HEK293T (cell line): ENCODE measurements at regions not wholly inside any gene's neighbourhood (a gene's known extent, or its start where the extent isn't known, plus 50 kb on each side); places are given as distances from the start of the nearest gene placed in this dataset.

Experiments used
- CTCF ChIA-PET: fragments of 350-600 bp; formaldehyde crosslinking; extraction: SDS; loops from one replicate; lab custom pipeline; 2021; ENCODE audit warnings: antibody characterized with exemption, inconsistent platforms; lab: Yijun Ruan, JAX
- POLR2A ChIA-PET: fragments of 350-600 bp; formaldehyde crosslinking; extraction: SDS; loops from one replicate; lab custom pipeline; 2020; ENCODE audit warnings: antibody characterized with exemption, inconsistent platforms; lab: Yijun Ruan, JAX
- DNase-seq: peaks from one replicate; pipeline ENCODE4 v3.0.0; 2012; ENCODE audit warnings: mixed read lengths; ENCODE audit errors: extremely low spot score
- ARNT ChIP-seq: fragments of 450-650 bp; IDR thresholded peaks from 2 replicates; pipeline ENCODE4 v1.6.1; 2017; ENCODE audit warnings: mild to moderate bottlenecking
- BHLHE40 ChIP-seq: fragments of 450-650 bp; IDR thresholded peaks from 2 replicates; pipeline ENCODE4 v1.6.1; 2016; ENCODE audit warnings: mild to moderate bottlenecking, moderate library complexity, borderline replicate concordance
- CTBP1 ChIP-seq: fragments of 450-650 bp; IDR thresholded peaks from 2 replicates; pipeline ENCODE4 v1.6.1; 2016; ENCODE audit warnings: borderline replicate concordance
- ELF4 ChIP-seq: fragments of 450-650 bp; IDR thresholded peaks from 2 replicates; pipeline ENCODE4 v1.6.1; 2017; ENCODE audit warnings: antibody characterized with exemption
- FOXA1 ChIP-seq: fragments of 450-650 bp; IDR thresholded peaks from 2 replicates; pipeline ENCODE4 v1.6.1; 2016; ENCODE audit warnings: mild to moderate bottlenecking
- FOXK2 ChIP-seq: fragments of 450-650 bp; IDR thresholded peaks from 2 replicates; pipeline ENCODE4 v1.6.1; 2016; ENCODE audit warnings: mild to moderate bottlenecking
- FOXM1 ChIP-seq: fragments of 450-650 bp; IDR thresholded peaks from 2 replicates; pipeline ENCODE4 v1.6.1; 2017; ENCODE audit warnings: mild to moderate bottlenecking, borderline replicate concordance
- HDGF ChIP-seq: fragments of 450-650 bp; IDR thresholded peaks from 2 replicates; pipeline ENCODE4 v1.6.1; 2017; ENCODE audit warnings: antibody characterized with exemption, borderline replicate concordance
- L3MBTL2 ChIP-seq: fragments of 450-650 bp; conservative IDR thresholded peaks from 2 replicates; pipeline ENCODE4 v1.6.1; 2016; ENCODE audit warnings: mild to moderate bottlenecking
- LEF1 ChIP-seq: fragments of 450-650 bp; IDR thresholded peaks from 2 replicates; pipeline ENCODE4 v1.6.1; 2017; ENCODE audit warnings: mild to moderate bottlenecking, borderline replicate concordance
- NFRKB ChIP-seq: fragments of 450-650 bp; IDR thresholded peaks from 2 replicates; pipeline ENCODE4 v1.6.1; 2016; ENCODE audit warnings: mild to moderate bottlenecking, moderate library complexity
- SP1 ChIP-seq: fragments of 450-650 bp; IDR thresholded peaks from 2 replicates; pipeline ENCODE4 v1.6.1; 2017
- SUZ12 ChIP-seq: fragments of 450-650 bp; IDR thresholded peaks from 2 replicates; pipeline ENCODE4 v1.6.1; 2016; ENCODE audit warnings: mild to moderate bottlenecking
- TARDBP ChIP-seq: fragments of 450-650 bp; IDR thresholded peaks from 2 replicates; pipeline ENCODE4 v1.6.1; 2016
- ZNF384 ChIP-seq: fragments of 450-650 bp; IDR thresholded peaks from 2 replicates; pipeline ENCODE4 v1.6.1; 2016
- TF ChIP-seq, protein P1 (sequence below): fragments of 450-650 bp; IDR thresholded peaks from 2 replicates; pipeline ENCODE4 v1.6.1; 2016

DNA sequence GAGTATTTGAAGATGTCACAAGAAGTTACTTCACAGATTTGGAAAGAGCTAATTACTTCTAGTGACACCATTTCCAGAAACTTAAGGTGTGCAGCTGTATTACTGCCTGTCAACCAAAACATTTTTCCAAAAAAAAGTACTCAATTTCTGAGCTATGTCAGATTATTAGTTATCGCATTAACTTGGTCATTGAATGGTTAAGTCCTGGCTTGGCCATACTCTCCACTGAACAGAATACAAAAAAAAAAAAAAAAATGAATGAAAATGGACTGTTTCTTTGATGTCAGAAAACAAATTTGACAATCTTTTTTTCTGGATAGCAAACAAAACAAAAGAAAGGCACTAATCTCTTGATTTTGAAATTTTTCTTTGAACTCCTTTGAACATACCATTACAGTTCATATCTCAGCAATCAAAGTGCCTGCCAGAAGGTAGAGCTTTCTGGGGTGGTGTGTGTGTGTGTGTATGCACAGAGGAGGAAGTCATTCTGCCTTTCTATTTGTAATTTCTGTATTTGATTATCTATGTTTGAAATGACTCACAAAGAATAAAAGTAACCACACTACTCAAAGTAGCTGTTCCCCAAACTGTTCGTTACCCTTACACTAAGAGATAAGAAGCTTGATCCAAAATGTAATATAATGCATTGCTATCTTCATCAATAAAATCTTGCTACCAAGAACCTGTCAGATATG is 210.8 kb upstream of the FUT9 start:
- no peak for DNase-seq
- TF ChIP-seq BHLHE40 (no peak), SP1 (no peak), TARDBP (no peak), L3MBTL2 (no peak), CTBP1 (no peak), FOXM1 (no peak), ZNF384 (no peak), HDGF (no peak), SUZ12 (no peak), FOXK2 (no peak), NFRKB (no peak), ELF4 (no peak), ARNT (no peak), LEF1 (no peak), FOXA1 (no peak)
- CTCF ChIA-PET, result no interaction called here
- POLR2A ChIA-PET, result no interaction called here

DNA sequence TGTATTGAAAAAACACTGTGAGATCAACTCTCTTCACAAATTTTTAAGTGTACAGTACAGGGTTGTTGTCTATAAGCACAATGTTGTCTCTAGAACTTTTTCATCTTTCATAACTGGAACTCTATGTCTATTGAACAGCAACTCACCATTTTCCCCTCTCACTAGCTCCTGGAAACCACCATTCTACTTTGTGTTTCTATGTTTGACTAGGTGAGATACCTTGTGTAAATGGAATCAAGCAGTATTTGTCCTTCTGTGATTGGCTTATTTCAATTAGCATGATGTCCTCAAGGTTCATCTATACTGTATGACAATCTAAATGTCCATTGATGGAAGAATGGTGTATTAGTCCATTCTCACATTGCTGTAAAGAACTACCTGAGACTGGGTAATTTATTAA is 210.1 kb upstream of the FUT9 start:
- DNase-seq, result no peak
- POLR2A ChIA-PET, result no interaction called here
- TF ChIP-seq NFRKB (no peak), FOXM1 (no peak), HDGF (no peak), FOXA1 (no peak)
- CTCF ChIA-PET, result no interaction called here

DNA sequence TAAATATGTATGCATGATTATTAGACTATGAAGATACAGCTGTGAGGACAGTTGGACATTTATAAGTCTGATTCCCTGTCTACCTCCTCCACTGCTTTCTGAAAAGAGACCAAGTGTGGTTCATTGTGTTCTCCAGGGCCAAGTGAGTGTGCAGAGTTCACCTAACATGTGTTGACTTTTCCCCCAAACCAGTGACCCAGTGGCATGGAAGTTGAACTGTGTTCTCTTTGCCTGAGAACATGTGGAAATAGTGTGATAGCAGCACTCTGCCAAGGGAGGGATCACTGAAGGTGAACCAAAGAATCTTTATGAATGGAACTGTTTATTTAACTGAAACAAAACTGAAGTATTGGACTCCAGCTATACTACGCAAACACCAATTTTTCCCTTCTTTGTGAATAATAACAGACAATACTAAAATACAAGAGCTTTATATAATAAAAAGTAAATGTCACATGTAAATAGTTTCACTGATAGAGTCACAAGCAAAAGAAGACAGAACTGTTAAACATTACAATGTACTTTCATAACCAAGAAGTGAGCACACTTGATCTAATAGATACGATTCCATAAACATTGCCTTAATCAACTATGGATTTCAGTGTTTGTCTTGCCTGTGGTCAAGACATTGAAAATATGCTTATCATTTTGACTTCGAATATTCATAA is 200.3 kb upstream of the FUT9 start:
- no peak for TF ChIP-seq SUZ12
- TF ChIP-seq TARDBP, result no peak
- TF ChIP-seq FOXA1, result no peak
- no peak for TF ChIP-seq BHLHE40
- TF ChIP-seq FOXK2, result no peak
- no peak for TF ChIP-seq CTBP1
- TF ChIP-seq SP1, result no peak
- TF ChIP-seq ZNF384, result no peak
- POLR2A ChIA-PET, result no interaction called here
- no peak for DNase-seq
- CTCF ChIA-PET, result no interaction called here

DNA sequence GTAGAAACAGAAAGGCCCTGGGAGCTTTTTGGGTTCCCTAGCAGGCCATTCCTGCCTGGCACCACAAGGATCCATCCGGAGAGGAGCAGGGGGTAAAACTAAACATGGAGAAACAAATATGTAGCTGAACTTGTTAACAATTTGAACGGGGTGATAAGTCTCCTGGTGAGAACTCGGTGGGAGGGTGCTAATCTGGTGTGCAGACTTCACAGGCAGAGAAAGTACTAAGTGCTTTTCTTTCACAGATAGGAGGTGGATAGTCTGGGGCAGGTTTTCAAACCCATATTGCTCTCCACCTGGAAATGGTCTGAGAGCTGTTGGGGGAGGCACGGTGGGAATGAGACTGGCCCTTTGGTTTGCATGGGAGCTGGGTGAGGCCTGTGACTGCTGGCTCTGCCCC is 196.3 kb upstream of the FUT9 start:
- ChIA-PET POLR2A (no interaction called here), CTCF (no interaction called here)
- no peak for DNase-seq
- TF ChIP-seq L3MBTL2 (no peak), BHLHE40 (no peak), FOXK2 (no peak), HDGF (no peak), ELF4 (no peak), SUZ12 (no peak), NFRKB (no peak), TARDBP (no peak), SP1 (no peak), CTBP1 (no peak)
- TF ChIP-seq, protein P1, sequence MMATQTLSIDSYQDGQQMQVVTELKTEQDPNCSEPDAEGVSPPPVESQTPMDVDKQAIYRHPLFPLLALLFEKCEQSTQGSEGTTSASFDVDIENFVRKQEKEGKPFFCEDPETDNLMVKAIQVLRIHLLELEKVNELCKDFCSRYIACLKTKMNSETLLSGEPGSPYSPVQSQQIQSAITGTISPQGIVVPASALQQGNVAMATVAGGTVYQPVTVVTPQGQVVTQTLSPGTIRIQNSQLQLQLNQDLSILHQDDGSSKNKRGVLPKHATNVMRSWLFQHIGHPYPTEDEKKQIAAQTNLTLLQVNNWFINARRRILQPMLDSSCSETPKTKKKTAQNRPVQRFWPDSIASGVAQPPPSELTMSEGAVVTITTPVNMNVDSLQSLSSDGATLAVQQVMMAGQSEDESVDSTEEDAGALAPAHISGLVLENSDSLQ, result no peak

DNA sequence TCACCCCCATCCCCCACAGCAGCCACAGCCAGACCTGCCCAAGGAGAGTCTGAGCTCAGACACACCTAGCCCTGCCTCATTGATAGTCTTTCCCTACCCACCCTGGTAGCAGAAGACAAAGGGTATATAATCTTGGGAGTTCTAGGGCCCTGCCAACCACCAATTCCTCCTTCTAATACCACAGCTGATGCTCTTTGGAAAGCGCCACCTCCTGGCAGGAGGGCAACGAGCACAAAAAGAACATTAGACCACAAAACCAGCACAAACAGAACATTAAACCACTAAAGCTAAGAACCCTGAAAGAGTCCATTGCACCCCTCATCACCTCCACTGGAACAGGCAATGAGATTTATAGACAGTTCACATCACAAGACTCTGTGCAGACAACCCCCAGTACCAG is 195.8 kb upstream of the FUT9 start:
- CTCF ChIA-PET, result no interaction called here
- POLR2A ChIA-PET, result no interaction called here
- TF ChIP-seq ZNF384 (no peak), FOXK2 (no peak), FOXM1 (no peak), TARDBP (no peak), HDGF (no peak), NFRKB (no peak), FOXA1 (no peak), SUZ12 (no peak), ELF4 (no peak), LEF1 (no peak), BHLHE40 (no peak), ARNT (no peak), CTBP1 (no peak), SP1 (no peak), L3MBTL2 (no peak)
- TF ChIP-seq, protein P1, result no peak
- no peak for DNase-seq

DNA sequence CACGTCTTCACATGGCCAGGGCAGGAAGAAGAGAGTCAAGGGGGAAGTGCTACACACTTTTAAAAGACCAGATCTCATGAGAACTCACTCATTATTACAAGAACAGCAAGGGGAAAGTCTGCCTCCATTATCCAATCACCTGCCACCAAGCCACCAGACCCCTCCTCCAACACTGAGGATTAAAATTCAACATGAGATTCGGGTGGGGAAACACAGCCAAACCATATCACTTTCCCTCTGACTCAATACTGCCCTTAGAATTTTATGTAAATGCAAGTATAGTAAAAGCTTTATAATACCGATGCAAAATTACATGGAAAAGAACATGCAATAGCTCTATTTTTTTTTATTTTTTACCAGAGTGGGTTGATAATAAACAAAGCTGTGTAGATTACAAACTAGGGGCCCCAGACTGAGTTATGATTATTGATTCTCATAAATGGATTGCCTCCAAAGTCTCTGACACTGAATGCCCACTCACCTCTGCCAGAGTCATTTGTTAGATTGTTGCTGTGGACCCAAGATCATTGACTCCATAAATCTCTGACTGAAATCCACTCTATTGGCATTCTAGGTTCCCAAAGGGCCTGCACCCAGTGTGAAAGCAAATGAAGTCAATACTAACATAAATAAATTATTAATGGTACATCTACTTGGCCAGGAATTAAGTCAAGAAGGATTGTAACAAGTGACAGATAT is 184.8 kb upstream of the FUT9 start:
- TF ChIP-seq L3MBTL2, result no peak
- TF ChIP-seq FOXK2, result no peak
- no peak for TF ChIP-seq ARNT
- no peak for TF ChIP-seq ELF4
- TF ChIP-seq FOXA1, result no peak
- TF ChIP-seq ZNF384, result no peak
- TF ChIP-seq SUZ12, result no peak
- TF ChIP-seq BHLHE40, result no peak
- TF ChIP-seq SP1, result no peak
- no peak for TF ChIP-seq CTBP1
- TF ChIP-seq FOXM1, result no peak
- no peak for TF ChIP-seq HDGF
- TF ChIP-seq, protein P1, result no peak
- no peak for TF ChIP-seq TARDBP
- no peak for TF ChIP-seq LEF1
- CTCF ChIA-PET, result no interaction called here
- POLR2A ChIA-PET, result no interaction called here
- DNase-seq, result no peak
